Lower lobe of right lung (tissue), 2 donors: ENCODE measurements at regions not wholly inside any gene's neighbourhood (a gene's known extent, or its start where the extent isn't known, plus 50 kb on each side); places are given as distances from the start of the nearest gene placed in this dataset.

ENCODE experiments used
- ATAC-seq, 2 donors: fragments of 200-7000 bp; cut with Tn5 transposase; one replicate each; pipeline ENCODE4 v1.9.1; 2020 to 2022; ENCODE audit warnings: mild to moderate bottlenecking in 2 of 2, moderate library complexity in 2 of 2
- DNase-seq: peaks from one replicate; pipeline ENCODE4 v3.0.0-alpha.2; 2020
- H3K27ac ChIP-seq: fragments of 200-600 bp; one replicate; pipeline ENCODE4 v1.8.0; 2022
- H3K27me3 ChIP-seq: fragments of 200-600 bp; one replicate; pipeline ENCODE4 v1.8.0; 2022; ENCODE audit warnings: low read depth
- H3K36me3 ChIP-seq: fragments of 200-600 bp; one replicate; pipeline ENCODE4 v1.8.0; 2022; ENCODE audit warnings: mild to moderate bottlenecking
- H3K4me1 ChIP-seq: fragments of 200-600 bp; one replicate; pipeline ENCODE4 v1.8.0; 2022
- H3K4me3 ChIP-seq: fragments of 200-600 bp; one replicate; pipeline ENCODE4 v1.8.0; 2022; ENCODE audit warnings: mild to moderate bottlenecking
- H3K9me3 ChIP-seq: fragments of 200-600 bp; one replicate; pipeline ENCODE4 v1.8.0; 2022
- intact Hi-C: fragments of 100-400 bp; cut with DNase I; formaldehyde crosslinking; loops from one replicate; pipeline ENCODE4 v1.11.0; 2022
- TF ChIP-seq, protein P1 (sequence below): fragments of 200-600 bp; IDR thresholded peaks from one replicate; pipeline ENCODE4 v1.8.0; 2022; ENCODE audit warnings: antibody characterized with exemption, mild to moderate bottlenecking
- donor health status: DM: no; HTN: yes; CAD: no; lungs with severe emphysema.

DNA sequence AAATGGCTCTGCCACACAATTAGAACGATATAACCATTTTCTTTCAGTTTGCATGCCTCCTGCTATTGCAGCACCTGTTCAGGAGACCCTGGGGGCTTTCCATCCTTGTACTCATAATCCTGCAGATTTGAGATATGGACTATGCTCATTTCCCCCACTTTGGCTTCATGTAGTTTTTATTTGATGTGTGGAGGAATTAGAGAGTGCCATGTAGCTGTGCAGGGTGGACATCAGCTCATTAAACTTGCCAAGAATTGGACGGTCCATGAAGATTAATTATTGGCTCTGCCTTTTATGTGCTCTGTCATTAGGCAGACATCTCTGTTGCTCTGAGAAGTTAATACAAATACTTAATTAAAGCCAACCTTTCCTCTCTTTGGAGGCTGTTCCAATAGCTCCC is 66.2 kb upstream of the CD83 start:
- no peaks in the 10 kb centered on the region for H3K36me3 ChIP-seq
- ATAC-seq (no peak), DNase-seq (no peak)
- no peaks in the 10 kb centered on the region for H3K9me3 ChIP-seq
- TF ChIP-seq, protein P1, sequence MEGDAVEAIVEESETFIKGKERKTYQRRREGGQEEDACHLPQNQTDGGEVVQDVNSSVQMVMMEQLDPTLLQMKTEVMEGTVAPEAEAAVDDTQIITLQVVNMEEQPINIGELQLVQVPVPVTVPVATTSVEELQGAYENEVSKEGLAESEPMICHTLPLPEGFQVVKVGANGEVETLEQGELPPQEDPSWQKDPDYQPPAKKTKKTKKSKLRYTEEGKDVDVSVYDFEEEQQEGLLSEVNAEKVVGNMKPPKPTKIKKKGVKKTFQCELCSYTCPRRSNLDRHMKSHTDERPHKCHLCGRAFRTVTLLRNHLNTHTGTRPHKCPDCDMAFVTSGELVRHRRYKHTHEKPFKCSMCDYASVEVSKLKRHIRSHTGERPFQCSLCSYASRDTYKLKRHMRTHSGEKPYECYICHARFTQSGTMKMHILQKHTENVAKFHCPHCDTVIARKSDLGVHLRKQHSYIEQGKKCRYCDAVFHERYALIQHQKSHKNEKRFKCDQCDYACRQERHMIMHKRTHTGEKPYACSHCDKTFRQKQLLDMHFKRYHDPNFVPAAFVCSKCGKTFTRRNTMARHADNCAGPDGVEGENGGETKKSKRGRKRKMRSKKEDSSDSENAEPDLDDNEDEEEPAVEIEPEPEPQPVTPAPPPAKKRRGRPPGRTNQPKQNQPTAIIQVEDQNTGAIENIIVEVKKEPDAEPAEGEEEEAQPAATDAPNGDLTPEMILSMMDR = no peak
- no peaks in the 10 kb centered on the region for H3K4me1 ChIP-seq
- no peak overlapping the region for H3K27ac ChIP-seq
- intact Hi-C loops = no loop called here
- H3K27me3 ChIP-seq = peaks cover 3% of the 10 kb centered on the region
- no peak overlapping the region for H3K4me3 ChIP-seq

DNA sequence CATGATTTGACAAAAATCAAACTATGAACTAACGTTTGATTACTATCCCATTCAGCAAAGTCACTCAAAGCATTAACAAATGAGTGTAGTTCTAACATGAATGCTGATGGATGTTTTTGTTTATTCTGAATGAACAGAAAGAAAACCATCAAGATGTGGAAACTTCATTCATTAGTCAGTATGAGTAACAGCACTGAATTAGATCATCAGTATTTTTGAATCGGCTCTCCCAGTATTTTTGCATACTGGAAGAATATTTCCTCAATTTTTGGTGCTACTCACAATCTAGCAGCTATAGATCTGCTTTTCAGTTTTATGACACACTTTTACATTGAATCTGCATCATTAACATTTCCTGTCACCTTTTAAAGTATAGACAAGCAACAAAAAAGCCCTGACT is 63.8 kb upstream of the CD83 start:
- TF ChIP-seq, protein P1 = no peak

DNA sequence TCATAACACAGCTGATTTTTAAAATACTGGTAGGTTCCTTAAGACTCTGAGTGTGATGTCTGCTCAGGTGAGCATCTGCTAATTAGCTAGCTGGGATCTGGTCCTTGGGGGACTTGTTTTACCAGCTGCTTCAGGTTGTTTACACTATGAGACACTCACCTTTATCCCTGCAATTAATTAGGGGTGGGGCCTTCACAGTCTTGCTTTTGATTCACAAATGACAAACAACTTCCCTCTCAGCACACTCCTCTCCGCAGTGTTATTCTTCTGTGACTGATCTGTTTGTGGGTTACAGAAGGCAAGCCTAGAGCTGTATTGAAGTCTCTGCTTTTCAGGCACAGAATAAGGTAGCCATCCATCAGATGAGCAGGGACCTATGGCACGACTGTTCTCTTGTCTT is 62.0 kb upstream of the CD83 start:
- H3K4me3 ChIP-seq = no peak overlapping the region
- TF ChIP-seq, protein P1 = no peak
- H3K9me3 ChIP-seq = no peaks in the 10 kb centered on the region
- DNase-seq (no peak), ATAC-seq (no peak)
- peaks cover 14% of the 10 kb centered on the region for H3K27me3 ChIP-seq
- no peak overlapping the region for H3K27ac ChIP-seq
- H3K4me1 ChIP-seq = no peaks in the 10 kb centered on the region
- no peaks in the 10 kb centered on the region for H3K36me3 ChIP-seq
- intact Hi-C loops = no loop called here

More for the DNA sequence above, 63.8 kb upstream of the CD83 start:
- DNase-seq (no peak), ATAC-seq (no peak)
- Histone ChIP-seq H3K4me3 (no peak overlapping the region), H3K4me1 (no peaks in the 10 kb centered on the region), H3K27me3 (peaks cover 5% of the 10 kb centered on the region), H3K9me3 (no peaks in the 10 kb centered on the region), H3K27ac (no peak overlapping the region), H3K36me3 (no peaks in the 10 kb centered on the region)
- intact Hi-C loops = no loop called here

DNA sequence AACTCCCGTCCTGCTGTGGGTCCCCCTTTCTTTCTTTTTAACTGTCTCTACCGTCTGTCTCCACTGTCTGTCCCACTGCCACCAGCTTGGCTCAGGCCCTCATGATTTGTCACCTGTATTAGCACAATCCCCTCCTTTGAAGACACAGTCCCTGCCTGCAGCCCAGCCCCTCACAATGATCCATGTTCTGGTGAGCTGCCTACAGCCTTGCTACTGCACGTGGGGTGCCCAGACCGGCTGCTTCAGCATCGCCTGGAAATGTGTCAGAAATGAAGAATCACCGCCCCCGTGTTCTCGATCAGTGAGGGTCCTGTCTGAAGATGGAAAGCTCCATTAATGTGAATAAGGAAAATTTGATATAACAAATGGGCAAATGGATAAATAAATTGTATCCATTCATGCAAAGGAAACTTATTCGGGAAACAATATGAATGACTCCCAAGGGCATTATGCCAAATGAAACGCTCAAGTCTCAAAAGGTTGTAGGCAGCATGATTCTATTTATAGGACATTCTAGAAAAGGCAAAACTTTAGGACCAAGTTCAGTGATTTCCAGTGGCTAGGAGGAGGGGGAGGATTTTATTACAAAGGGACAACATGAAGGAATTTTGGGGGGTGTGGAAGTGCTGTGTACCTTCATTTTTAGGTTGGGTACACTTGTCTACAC is 59.4 kb upstream of the CD83 start:
- H3K4me3 ChIP-seq = no peak overlapping the region
- intact Hi-C loops = no loop called here
- no peaks in the 10 kb centered on the region for H3K36me3 ChIP-seq
- TF ChIP-seq, protein P1 = no peak
- DNase-seq = no peak
- H3K27me3 ChIP-seq = peaks cover 15% of the 10 kb centered on the region
- no peak overlapping the region for H3K27ac ChIP-seq
- no peaks in the 10 kb centered on the region for H3K9me3 ChIP-seq
- H3K4me1 ChIP-seq = no peaks in the 10 kb centered on the region
- ATAC-seq = no peak

DNA sequence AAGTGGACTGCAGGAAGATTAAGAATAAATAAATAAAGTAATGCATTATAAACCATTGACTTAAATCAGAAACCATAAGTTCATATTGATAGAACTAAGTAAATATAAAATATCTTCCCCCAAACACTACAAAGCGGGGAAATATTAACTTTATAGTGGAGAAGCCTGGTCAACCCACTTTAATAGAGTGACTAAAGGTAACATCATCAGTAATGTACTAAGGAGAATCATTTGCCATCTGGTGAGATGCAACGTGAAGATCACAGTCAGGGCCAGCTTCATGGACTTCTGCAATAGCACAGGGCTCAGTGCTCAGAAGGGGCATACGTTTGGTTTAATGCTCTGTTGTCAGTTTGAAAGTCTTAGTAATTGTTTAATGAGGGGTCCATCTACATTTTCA is 58.8 kb upstream of the CD83 start:
- ATAC-seq = no peak
- intact Hi-C loops = no loop called here

More for the DNA sequence above, 58.8 kb upstream of the CD83 start:
- H3K4me1 ChIP-seq = no peaks in the 10 kb centered on the region
- no peak for DNase-seq
- H3K27ac ChIP-seq = no peak overlapping the region
- H3K27me3 ChIP-seq = peaks cover 19% of the 10 kb centered on the region
- H3K9me3 ChIP-seq = no peaks in the 10 kb centered on the region
- H3K36me3 ChIP-seq = no peaks in the 10 kb centered on the region
- no peak overlapping the region for H3K4me3 ChIP-seq
- TF ChIP-seq, protein P1 = no peak
